GM21526 (cell line): ENCODE measurements at regions not wholly inside any gene's neighbourhood (a gene's known extent, or its start where the extent isn't known, plus 50 kb on each side); places are given as distances from the start of the nearest gene placed in this dataset.

Experiments used
- ATAC-seq: cut with Tn5 transposase; IDR thresholded peaks from one replicate; pipeline ENCODE4 v1.9.1; 2021; ENCODE audit warnings: moderate library complexity; ENCODE audit not compliant: unreplicated experiment, low FRiP score

DNA sequence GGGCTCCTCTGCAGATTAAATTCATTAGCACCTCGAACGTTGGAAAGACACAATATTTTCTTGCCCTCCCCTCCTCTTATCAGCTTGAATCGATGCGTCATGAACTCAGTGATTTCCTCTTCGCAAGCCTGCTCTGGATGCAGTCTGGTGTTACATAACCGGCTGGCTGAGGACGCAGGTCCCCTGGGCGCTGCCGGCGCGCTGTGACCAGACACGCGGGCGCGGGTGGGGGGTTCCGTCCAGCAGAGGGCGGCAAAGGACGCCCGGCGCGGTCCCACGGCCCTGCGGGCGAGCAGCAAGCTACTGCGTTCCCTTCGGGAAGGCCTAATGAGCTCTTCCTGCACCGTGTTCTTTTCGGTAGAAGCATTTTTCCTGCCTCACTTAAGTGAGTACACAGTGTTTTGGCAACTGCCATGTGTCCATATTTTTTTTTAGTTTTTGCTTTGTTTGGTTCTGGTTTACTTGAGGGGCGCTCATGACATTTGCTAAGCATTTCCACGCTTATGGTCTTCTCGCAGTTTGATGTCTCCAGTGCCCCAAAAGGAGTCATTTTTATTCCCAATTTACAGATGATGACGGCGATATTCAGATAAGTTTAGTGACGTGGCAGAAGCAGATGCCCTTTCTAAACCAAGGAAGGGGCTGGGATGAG is 112.2 kb upstream of the MBNL2 start:
- peak; percentile 95 for ATAC-seq

DNA sequence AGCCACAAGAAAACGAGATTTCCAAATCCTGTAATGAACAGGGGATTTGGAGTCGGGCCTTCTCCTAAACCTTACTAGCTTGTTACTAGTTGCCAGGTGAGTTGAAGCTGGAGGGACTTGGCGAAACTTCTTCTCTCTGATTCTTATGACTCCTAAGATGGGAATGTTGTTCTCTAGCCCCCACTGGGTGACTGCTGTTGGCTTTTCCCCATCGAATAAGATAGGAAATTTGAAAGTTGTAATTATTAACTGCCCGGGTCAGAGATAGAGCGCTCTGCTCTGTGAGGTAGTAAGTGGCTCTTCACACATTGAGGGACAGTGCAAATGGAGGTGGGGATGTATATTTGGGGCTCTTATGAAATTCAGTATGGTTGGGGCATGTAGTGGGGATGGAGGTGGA is 111.2 kb upstream of the MBNL2 start:
- no peak for ATAC-seq

DNA sequence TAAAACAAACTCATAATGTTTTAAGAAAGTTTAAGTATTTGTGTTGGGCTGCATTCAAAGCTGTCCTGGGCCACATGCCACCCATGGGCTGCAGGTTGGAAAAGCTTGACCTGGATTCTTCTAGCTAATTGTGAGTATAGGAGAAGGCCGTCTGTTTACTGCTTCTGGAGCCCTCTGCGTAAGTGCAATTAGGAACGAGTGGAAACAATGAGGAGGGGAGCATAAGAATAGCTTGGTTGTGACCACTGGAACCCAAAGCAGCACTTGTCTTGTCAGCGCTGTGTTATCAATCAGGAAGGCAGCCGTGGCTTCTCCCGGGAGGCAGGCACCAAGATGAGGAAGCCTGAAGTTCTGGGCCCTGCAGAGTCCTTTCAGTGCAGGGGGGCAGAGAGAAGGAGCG is 110.4 kb upstream of the MBNL2 start:
- no peak for ATAC-seq

DNA sequence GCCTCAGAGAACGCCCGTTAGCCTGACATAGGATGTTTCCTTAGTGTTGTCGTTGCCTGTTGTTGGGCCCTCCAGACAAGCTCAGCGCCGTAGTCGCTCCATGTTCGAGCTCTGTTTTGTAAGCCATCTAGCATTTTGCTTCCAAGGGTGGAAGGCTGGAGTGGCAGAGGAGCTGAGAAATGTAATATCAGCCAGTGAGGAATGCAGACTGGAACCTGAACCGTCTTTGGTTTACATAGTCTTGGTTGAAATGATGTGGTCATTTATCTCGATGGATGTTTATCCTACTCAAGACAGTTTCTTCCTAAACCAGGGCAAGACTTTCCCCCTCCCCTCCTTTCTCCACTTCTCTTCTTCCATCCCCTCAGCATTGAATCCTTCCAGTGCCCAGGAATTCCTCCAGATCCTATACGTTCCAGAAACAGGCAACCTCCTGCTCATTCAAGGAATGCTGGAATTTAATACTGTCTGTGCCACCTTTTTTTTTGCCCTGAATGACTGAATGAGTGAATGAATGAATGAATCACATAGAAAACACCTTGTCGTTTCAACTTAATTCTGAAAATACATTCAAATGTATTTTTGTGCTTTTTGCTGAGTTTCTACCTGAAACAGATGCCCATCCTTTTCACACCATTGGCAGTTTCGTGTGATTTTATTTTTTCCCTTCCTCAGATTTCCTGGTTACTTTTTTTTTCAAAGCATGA is 109.5 kb upstream of the MBNL2 start:
- ATAC-seq: no peak

DNA sequence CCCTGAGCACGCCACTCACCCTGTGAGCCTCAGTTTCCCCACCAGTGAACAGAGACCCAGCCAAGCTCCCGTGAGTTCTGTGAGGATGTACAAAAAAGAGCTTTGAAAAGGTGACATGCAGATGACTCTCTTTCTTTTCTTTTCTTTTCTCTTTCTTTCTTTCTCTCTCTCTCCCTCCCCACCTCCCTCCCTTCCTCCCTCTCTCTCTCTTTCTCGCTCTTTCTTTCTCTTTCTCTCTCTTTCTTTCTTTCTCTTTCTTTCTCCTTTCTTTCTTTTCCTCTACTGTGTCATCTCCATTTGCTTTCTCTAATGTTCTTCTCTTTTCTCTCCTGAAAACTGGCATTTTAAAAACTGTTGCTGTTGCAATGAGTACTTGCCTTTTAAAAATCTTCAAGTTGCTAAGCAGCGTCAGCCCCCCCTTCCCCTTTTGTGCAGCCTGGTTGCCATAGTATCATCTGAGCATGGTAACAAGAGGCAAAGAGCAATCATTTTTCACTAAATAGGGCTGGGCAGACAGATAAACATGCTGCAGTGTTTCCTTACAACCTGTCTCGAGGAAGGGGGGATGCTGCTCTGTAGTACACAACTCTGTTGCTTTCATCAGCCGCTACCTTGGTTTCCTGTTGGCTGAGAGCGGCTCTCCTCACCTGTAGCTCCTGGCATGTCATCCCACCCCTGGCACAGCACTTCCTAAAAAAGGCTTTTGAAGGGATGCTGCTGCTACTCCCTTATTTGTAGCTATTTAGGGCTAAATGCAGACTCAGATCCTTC is 108.7 kb upstream of the MBNL2 start:
- ATAC-seq: no peak

DNA sequence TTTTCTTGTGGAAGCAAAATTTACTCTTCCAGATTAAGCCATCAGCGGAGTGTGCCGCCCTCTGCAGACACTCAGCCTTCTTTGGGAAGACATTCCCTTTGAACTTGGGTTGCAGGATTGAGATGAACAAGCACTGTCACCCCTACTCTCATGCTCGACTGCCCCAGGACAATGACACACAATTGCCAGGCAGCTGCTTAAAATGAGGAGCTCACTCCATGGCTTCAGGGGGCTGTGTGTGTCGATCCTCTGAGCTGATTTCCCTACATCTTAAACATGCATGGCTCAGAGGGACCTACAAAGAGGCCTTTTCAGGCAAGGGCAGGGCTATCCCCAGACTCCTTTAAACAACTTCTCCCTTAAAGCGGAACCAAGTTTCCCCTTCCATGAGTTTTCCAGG is 107.5 kb upstream of the MBNL2 start:
- no peak for ATAC-seq

DNA sequence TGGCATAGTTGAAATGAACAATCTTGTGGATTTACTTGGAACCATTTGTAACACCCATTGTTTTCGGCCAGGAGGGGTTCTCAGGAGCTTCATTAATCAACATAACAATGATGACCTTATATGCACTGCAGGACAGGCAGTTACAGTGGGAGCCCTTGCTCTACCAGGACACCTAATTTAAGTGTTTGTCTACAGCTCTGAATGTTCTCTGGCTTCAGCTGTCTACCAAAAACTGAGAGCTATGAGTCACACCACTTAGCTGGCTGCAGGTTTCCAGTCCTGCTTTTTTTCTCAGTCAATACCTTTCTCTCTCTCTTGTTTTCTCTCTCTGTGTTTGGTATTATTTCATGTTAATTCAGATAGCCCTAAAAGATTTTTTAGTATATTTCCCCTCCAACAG is 105.4 kb upstream of the MBNL2 start:
- ATAC-seq: peak; percentile 77

DNA sequence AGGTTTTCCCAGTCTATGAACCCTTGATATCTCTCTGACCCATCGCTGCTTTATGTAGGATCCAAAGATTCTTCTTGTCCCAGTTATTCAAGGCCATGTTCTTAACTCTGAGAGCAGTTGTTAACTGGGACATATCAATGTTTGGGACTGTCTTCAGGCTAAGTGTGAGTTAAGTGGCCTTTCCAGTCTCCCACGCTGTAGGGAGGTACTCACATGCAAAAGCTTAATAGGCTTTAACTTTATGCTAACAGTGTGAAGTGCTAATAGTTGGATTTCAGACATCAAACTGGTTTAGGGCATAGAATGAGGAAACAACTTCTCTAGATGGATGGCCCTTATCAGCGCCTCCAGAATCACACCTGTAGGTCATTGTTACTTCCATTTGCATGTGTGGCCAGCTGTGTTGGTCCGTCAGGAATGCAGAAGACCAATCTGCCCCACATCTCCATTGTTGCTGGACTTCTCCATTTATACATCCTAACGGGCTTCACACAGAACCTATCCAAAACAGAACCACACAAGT is 104.7 kb upstream of the MBNL2 start:
- ATAC-seq: no peak

DNA sequence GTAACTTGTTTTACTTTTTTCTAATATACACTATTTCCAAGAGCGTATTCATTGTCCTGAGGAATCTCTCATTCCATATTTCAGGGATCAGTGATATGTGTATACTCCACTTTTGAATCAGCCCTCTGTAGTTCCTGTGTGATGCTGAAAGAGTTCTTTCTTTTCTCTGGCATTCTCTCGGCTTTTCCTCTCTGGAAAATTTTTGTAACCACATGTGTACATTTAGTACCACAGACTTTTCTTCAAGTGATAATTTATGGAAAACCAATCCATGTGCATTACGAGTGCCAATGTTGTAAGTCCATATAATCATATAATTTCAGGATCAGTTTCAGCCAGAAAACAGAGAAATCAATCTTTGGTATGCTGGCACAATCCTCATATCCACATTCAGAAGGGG is 102.2 kb upstream of the MBNL2 start:
- no peak for ATAC-seq

DNA sequence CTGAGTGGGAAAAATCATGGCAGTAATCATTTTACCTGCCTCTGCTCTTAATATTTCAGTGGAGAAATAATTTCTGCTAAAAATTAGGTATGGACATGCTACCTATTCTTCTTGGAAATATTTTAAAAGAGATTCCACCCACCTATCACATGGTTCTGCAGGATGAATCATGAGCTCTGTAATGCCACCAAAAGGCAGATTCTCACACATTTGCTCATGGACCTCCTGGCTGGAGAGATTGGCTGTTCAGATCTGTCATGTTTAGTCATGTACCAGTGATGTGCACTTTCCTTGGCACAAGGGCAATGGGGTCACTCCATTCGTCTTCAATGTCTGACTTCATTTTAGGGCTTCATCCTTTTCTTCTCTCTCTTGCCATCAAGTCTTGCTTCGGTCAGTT is 101.8 kb upstream of the MBNL2 start:
- no peak for ATAC-seq

DNA sequence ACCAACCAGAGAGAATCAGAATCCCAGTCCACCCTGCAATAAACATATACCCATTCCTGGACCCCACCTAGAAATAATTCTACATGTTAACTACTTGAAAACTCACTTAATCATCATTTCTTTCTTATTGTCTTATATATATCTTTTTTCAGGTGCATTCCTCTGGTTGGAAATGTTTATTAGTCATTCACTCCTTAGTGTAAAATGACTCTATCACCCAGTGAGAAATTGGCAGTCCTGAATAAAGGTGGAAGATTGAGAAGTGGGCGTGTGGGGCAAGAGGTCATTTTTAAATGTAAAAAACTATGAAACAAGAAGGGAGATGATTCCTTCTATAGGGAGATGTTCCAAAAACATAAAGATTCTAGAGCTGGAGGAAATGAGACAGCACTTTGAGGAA is 101.2 kb upstream of the MBNL2 start:
- no peak for ATAC-seq

DNA sequence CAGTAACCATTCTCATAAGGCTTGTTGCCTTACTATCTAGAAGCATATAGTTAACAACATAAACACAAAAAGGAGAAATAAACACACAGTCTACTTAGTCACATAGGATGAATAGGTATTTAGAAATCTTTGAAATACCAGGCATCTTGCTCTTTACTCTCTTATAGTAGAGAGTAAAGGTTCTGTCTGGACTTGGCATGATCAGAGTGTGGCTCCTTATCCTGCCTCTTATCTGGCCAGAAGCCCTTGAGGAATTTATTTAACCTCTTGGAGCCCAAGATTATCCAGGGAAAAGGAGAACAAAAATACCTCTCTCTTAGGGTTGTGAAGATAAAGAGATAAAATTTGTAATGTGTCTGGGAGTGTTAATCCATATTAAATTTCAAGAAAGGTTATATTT is 100.2 kb upstream of the MBNL2 start:
- ATAC-seq: no peak

DNA sequence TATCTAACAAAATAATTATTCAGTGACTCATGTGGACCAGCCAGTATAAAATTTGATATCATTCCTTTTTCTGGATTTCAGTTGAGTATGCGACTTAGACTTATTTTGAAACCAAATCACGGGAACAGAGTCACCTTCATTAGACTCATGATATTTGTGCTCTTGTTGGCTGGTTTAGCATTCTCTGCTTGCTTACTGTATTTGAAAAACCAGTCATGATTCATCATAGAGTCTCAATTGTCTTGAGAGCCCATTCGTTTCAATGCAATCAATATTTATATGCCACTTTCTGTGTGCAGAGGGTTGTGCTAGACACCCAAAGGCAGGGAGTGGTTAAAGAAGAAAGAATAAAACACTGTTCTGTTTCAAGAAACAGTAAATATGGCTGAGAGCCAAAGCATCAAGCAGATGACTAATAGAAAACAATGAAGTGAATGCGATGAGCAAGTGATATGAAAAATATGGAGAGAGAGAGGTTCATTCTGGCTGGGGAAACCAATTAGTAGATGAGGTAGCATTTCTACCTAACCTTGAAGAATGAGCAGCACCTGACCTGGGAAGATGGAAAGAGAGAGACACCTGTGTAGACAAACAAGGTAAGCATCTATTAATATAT is 99.6 kb upstream of the MBNL2 start:
- ATAC-seq: no peak

DNA sequence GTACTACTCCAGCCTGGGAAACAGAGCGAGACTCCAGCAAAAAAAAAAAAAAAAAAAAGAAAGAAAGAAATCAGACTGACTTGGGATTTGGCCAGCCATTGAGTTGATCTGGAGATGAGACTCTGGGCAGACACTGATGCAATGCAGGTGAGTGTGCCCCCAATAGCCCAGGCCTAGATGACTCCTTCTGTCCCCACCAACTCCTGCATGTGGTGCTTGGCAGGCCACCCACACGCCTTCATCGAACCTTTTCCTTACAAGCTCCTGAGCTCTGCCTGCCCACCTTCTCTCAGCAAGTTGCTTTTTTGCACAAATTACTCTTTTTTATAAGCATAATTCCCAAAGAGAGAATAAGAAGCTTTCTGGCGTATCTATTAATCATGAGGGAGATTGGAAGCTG is 97.9 kb upstream of the MBNL2 start:
- no peak for ATAC-seq

DNA sequence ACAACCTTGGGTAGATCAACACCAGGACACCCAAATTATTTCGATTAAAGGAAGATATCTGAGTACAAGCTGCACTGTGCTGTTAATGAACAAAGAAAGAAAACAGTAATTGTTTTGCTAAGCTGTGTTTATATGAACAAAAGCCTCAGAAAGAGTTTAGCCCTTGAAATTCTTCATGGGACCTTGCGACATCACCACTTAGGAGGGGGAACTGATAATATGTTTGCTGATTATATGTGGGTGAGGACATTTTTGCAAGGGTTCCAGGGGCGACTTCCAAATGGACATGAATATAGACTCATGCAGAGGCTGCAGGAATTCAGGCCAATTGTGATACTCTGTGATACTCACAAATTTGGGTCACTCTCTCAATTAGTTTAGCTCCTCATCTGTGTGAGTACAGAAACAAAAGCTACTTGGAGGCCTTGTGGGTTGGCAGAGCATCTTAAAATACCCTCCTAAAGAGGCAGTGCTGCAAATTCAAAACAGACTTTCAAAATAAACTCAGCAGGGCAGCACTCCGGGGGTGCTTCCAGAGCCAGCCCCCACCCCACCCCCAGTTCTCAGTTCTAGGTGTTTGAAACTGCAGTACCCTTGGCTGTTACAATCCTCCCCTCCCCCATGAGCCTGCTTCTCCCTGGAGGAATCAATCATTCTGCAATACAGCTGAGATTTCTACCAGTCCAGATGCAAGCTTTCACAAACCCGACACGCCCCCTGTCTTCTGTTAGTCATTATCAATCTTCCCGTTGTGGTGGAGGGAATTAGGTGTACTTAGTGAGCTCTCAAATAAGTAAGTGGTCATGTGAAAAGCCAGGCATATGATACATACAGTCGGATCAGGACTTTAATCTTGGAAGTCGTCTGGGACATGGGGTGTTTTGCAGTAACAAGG is 97.0 kb upstream of the MBNL2 start:
- ATAC-seq: no peak

DNA sequence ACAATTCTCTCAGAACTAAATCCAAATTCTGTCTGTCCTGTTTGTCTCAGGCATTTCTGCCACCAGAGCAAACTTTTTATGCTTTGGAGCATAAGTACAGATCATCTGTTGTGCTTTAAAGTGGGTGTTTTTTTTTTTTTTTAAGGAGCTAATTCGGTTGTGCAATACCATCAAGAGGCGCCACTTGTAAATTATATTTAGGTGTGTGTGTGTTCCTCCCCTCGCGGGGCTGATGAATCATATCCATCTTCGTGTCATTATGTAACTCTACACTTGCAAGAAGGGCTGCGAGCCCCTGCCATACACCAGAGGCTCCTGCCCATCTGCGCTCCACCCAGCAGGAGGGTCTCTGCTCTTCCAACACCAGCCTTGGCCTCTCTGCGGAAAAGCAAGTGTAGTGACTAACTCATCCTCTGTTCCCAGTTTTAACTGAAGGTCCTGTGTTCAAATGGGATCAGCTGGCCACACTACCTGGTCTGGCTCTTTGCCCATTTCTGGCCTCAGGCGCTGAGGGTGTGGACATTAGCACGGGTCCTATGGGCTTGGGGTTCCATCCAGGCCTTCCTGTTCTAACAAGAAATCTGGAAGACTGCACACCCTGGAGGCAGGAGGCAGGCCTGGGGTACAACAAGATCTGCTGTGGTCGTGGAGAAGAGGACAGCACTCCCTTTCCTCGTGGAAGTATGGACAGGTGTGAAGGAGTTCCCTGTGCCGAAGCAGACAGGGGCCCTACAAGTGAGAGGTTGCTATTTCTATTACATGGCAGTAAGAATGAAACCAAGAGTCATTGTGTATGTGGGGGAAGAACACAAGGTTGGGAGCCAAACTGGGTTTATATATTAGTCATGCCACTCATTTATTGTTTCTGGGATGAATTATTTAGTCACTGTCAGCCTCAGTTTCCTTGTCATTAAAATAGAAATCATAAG is 96.1 kb upstream of the MBNL2 start:
- ATAC-seq: peak; percentile 95

DNA sequence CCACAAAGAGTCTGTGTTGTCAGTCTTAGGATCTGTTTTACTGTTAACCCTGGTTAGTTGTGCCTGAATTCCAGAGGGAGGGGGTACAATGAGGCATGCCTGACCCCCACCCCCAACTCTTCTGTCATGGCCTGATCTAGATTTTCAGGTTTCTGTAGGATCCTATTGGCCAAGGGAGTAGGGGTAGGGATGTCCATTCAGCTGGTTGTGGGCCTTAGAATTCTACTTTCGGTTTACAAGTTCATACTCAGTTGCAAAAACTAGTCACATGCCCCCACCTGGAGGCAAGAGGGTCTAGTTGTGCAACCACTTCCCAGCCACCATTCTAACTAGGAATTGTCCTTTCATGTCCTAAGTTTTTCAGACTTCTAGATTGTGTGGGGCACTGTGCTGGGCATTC is 94.3 kb upstream of the MBNL2 start:
- ATAC-seq: no peak

DNA sequence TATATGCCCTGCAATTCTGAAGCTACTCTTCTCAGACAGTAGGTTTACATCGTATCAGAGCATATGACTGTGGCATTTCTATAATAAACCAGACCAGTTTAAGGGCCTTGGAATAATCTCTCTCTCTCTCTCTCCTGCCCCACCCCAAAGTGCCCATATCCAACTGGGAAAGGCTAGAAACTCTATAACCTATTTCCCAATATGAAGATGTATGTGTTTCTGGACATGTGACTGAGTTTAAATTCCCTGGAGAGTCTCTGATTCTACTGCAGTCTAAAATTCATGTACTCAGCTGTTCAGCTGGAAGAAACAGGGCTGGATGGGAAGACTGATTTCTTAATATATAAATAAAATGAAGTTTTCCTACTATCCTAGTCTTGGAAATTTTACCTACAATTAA is 91.9 kb upstream of the MBNL2 start:
- no peak for ATAC-seq

DNA sequence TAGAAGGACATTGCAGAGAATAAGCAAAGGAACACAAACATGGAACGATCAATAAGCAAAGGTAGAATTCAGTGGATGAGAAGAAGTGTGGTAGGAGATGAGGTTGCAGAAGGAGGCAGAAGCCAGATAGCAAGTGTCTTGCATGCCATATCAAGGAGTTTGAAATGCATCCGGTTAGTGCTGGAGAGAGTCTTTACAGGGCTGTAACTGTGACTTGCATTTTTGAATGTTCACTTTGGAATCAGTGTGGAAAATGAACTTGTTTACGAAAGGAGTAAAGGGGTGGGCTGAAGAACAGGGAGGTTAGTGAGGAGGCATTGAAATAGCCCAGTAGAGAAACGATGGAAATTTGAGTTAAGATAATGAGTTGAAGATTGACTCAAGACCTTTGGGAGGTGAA is 90.7 kb upstream of the MBNL2 start:
- no peak for ATAC-seq
